M059J (cell line): ENCODE measurements at regions not wholly inside any gene's neighbourhood (a gene's known extent, or its start where the extent isn't known, plus 50 kb on each side); places are given as distances from the start of the nearest gene placed in this dataset.

ENCODE experiments used
- DNase-seq: peaks from one replicate; pipeline ENCODE4 v3.0.0-alpha.2; 2012; ENCODE audit warnings: low read depth

GRCh38 chr2:63658176-63658968 is 69.6 kb downstream of the MDH1 start:
- DNase-seq = peak; percentile 34

- no peak for DNase-seq
Observed at GRCh38 chr2:63660060-63660459, 71.3 kb downstream of the MDH1 start.

- DNase-seq = peak; percentile 64
Observed at GRCh38 chr2:63661076-63661475, 72.3 kb downstream of the MDH1 start.

GRCh38 chr2:63662028-63662804 is 73.5 kb downstream of the MDH1 start:
- DNase-seq = no peak

GRCh38 chr2:63663013-63663864 is 74.5 kb downstream of the MDH1 start:
- no peak for DNase-seq

GRCh38 chr2:63665091-63665490 is 76.3 kb downstream of the MDH1 start:
- DNase-seq = no peak

GRCh38 chr2:63665846-63666475 is 77.2 kb downstream of the MDH1 start:
- DNase-seq = peak; percentile 49

GRCh38 chr2:63667132-63667700 is 78.5 kb downstream of the MDH1 start:
- DNase-seq = peak; percentile 55

GRCh38 chr2:63668000-63668399 is 79.2 kb downstream of the MDH1 start:
- DNase-seq = no peak

- no peak for DNase-seq
Observed at GRCh38 chr2:63668466-63668865, 79.7 kb downstream of the MDH1 start.

GRCh38 chr2:63669596-63669995 is 80.8 kb downstream of the MDH1 start:
- DNase-seq = no peak

- DNase-seq = no peak
Observed at GRCh38 chr2:63673865-63674533, 85.2 kb downstream of the MDH1 start.

- DNase-seq = no peak
Observed at GRCh38 chr2:63675026-63675425, 86.3 kb downstream of the MDH1 start.

- DNase-seq = peak; percentile 22
Observed at GRCh38 chr2:63676135-63676534, 87.4 kb downstream of the MDH1 start.

- no peak for DNase-seq
Observed at GRCh38 chr2:63678085-63678484, 89.3 kb downstream of the MDH1 start.

GRCh38 chr2:63678551-63678950 is 89.8 kb downstream of the MDH1 start:
- no peak for DNase-seq

GRCh38 chr2:63679252-63679855 is 90.6 kb downstream of the MDH1 start:
- DNase-seq = peak; percentile 48

- no peak for DNase-seq
Observed at GRCh38 chr2:63680455-63680854, 91.7 kb downstream of the MDH1 start.

- no peak for DNase-seq
Observed at GRCh38 chr2:63681896-63682295, 93.1 kb downstream of the MDH1 start.

GRCh38 chr2:63692002-63692606 is 103.3 kb downstream of the MDH1 start:
- peak; percentile 43 for DNase-seq
